ENCODE measurements at regions not wholly inside any gene's neighbourhood (a gene's known extent, or its start where the extent isn't known, plus 50 kb on each side); places are given as distances from the start of the nearest gene placed in this dataset.

- H3K36me3 ChIP-seq (ENCODE audit: control insufficient read depth in 4 of 4, insufficient read depth in 4 of 4, low read length in 4 of 4): no peaks in the 10 kb centered on the region
- no peaks in the 10 kb centered on the region for H3K9me3 ChIP-seq (ENCODE audit: control insufficient read depth in 4 of 4, insufficient read depth in 3 of 4, low read length in 3 of 4)
- no peak overlapping the region for H3K9ac ChIP-seq (ENCODE audit: insufficient read depth in 1 of 2, low read length in 2 of 2)
- WGBS, 2 donors: 73 to 84% methylated on average over 6 of the region's 6 CpGs
- ATAC-seq (ENCODE audit: insufficient read depth, low FRiP score) (no peak), DNase-seq (no peak)
- H3K4me3 ChIP-seq: no peak overlapping the region
- H3K27me3 ChIP-seq (ENCODE audit: control insufficient read depth in 3 of 3, insufficient read depth in 3 of 3, low read length in 2 of 3): no peaks in the 10 kb centered on the region
- H3K27ac ChIP-seq (ENCODE audit: low read depth in 1 of 2, low read length in 1 of 2): no peak overlapping the region
- no peaks in the 10 kb centered on the region for H3K4me1 ChIP-seq (ENCODE audit: control insufficient read depth in 5 of 5, insufficient read depth in 5 of 5, low read length in 5 of 5)
- no peak for TF ChIP-seq CTCF (IDR thresholded peaks at IDR 0.05; ENCODE audit: control extremely low read depth, extremely low read depth)
Observed at GRCh38 chr4:125770814-125771398, 456.2 kb downstream of the FAT4 start.

DNA sequence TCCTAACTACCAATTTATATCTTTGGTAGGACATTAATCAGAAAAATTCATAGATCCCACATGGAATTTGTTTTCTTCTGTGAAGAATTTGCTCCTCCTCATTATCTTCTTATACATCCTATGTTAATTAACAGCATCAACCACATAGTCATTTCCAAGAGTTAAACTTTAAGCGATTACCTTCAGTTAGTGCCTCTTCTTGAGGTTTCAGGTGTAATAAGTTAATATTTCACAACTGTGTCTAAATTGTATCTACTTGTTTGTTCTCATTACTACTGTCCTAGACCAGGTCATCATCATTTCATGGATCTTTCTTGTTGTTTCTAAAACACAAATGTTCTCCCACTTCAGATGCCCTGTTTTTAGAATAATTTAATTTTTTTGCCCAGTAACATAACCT lies 457.9 kb downstream of the FAT4 start:
- no peaks in the 10 kb centered on the region for H3K4me1 ChIP-seq (ENCODE audit: control insufficient read depth in 5 of 5, insufficient read depth in 5 of 5, low read length in 5 of 5)

GRCh38 chr4:125773502-125773901 lies 458.7 kb downstream of the FAT4 start:
- Histone ChIP-seq H3K27ac (ENCODE audit: low read depth in 1 of 2, low read length in 1 of 2) (no peak overlapping the region), H3K4me1 (ENCODE audit: control insufficient read depth in 5 of 5, insufficient read depth in 5 of 5, low read length in 5 of 5) (no peaks in the 10 kb centered on the region), H3K36me3 (ENCODE audit: control insufficient read depth in 4 of 4, insufficient read depth in 4 of 4, low read length in 4 of 4) (no peaks in the 10 kb centered on the region), H3K27me3 (ENCODE audit: control insufficient read depth in 3 of 3, insufficient read depth in 3 of 3, low read length in 2 of 3) (no peaks in the 10 kb centered on the region), H3K4me3 (no peak overlapping the region), H3K9me3 (ENCODE audit: control insufficient read depth in 4 of 4, insufficient read depth in 3 of 4, low read length in 3 of 4) (peaks cover 0 to 7% (median 1%) of the 10 kb centered on the region in 4 donors), H3K9ac (ENCODE audit: insufficient read depth in 1 of 2, low read length in 2 of 2) (no peak overlapping the region)
- 88 to 89% methylated on average over 1 of the region's 1 CpG for WGBS, 2 donors
- TF ChIP-seq CTCF (IDR thresholded peaks at IDR 0.05; ENCODE audit: control extremely low read depth, extremely low read depth): no peak
- no peak for ATAC-seq (ENCODE audit: insufficient read depth, low FRiP score)
- no peak for DNase-seq

More for the DNA sequence above, 457.9 kb downstream of the FAT4 start:
- Histone ChIP-seq H3K27ac (ENCODE audit: low read depth in 1 of 2, low read length in 1 of 2) (no peak overlapping the region), H3K9ac (ENCODE audit: insufficient read depth in 1 of 2, low read length in 2 of 2) (no peak overlapping the region), H3K27me3 (ENCODE audit: control insufficient read depth in 3 of 3, insufficient read depth in 3 of 3, low read length in 2 of 3) (no peaks in the 10 kb centered on the region), H3K36me3 (ENCODE audit: control insufficient read depth in 4 of 4, insufficient read depth in 4 of 4, low read length in 4 of 4) (no peaks in the 10 kb centered on the region), H3K9me3 (ENCODE audit: control insufficient read depth in 4 of 4, insufficient read depth in 3 of 4, low read length in 3 of 4) (peaks cover 0 to 5% (median 1%) of the 10 kb centered on the region in 4 donors), H3K4me3 (no peak overlapping the region)
- no peak for DNase-seq
- no peak for TF ChIP-seq CTCF (IDR thresholded peaks at IDR 0.05; ENCODE audit: control extremely low read depth, extremely low read depth)
- 87 to 97% methylated on average over 1 of the region's 1 CpG for WGBS, 2 donors
- ATAC-seq (ENCODE audit: insufficient read depth, low FRiP score): no peak

DNA sequence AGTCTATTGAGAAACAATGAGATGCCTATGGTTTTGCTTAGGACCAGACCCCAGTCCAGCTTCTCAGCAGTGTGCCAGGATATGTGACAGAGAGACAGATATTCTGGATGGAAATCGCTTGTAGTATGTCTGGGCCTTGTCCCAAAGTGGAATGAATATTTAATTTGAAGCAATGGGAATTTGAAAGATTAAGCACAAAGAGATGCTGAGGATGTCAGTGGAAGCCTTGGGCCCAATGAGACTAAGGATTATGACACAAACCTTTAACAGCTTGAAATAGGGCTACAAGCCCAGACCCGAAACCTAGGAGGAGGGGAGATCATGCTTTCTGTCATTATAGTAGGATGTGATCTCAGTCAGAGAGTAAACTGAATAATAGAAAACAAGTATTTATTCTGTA lies 459.2 kb downstream of the FAT4 start:
- 89 to 92% methylated on average over 2 of the region's 2 CpGs for WGBS, 2 donors
- no peaks in the 10 kb centered on the region for H3K36me3 ChIP-seq (ENCODE audit: control insufficient read depth in 4 of 4, insufficient read depth in 4 of 4, low read length in 4 of 4)
- peaks cover 0 to 7% (median 1%) of the 10 kb centered on the region in 4 donors for H3K9me3 ChIP-seq (ENCODE audit: control insufficient read depth in 4 of 4, insufficient read depth in 3 of 4, low read length in 3 of 4)
- DNase-seq: no peak
- H3K27ac ChIP-seq (ENCODE audit: low read depth in 1 of 2, low read length in 1 of 2): no peak overlapping the region
- H3K27me3 ChIP-seq (ENCODE audit: control insufficient read depth in 3 of 3, insufficient read depth in 3 of 3, low read length in 2 of 3): no peaks in the 10 kb centered on the region
- no peak overlapping the region for H3K4me3 ChIP-seq
- no peaks in the 10 kb centered on the region for H3K4me1 ChIP-seq (ENCODE audit: control insufficient read depth in 5 of 5, insufficient read depth in 5 of 5, low read length in 5 of 5)
- no peak for TF ChIP-seq CTCF (IDR thresholded peaks at IDR 0.05; ENCODE audit: control extremely low read depth, extremely low read depth)
- H3K9ac ChIP-seq (ENCODE audit: insufficient read depth in 1 of 2, low read length in 2 of 2): no peak overlapping the region
- ATAC-seq (ENCODE audit: insufficient read depth, low FRiP score): no peak

Measured in lung (tissue), 11 donors.